Limb (tissue), 2 donors: ENCODE measurements at regions not wholly inside any gene's neighbourhood (a gene's known extent, or its start where the extent isn't known, plus 50 kb on each side); places are given as distances from the start of the nearest gene placed in this dataset.
"Not testable (repeated sequence)": the region's sequence is repeated elsewhere in the genome, so short reads cannot be mapped to it uniquely, and the experiment has no call there.

Source experiments
- DNase-seq, 2 donors: peaks; one replicate each; pipeline ENCODE4 v3.0.0-alpha.2; 2016; ENCODE audit errors: extremely low spot score in 2 of 2

GRCh38 chr2:199216253-199216652 lies 241.5 kb downstream of the SATB2 start:
- no peak for DNase-seq

GRCh38 chr2:199207011-199207410 lies 250.7 kb downstream of the SATB2 start:
- no peak for DNase-seq

GRCh38 chr2:199206536-199206935 lies 251.2 kb downstream of the SATB2 start:
- DNase-seq, result no peak

GRCh38 chr2:199202964-199203363 lies 254.8 kb downstream of the SATB2 start:
- DNase-seq, result no peak

- no peak for DNase-seq
Observed at GRCh38 chr2:199201539-199201938, 256.2 kb downstream of the SATB2 start.

GRCh38 chr2:199199797-199200196 lies 257.9 kb downstream of the SATB2 start:
- no peak for DNase-seq

- no peak for DNase-seq
Observed at GRCh38 chr2:199197448-199197847, 260.3 kb downstream of the SATB2 start.

- DNase-seq, result no peak
Observed at GRCh38 chr2:199196686-199197085, 261.1 kb downstream of the SATB2 start.

GRCh38 chr2:199195927-199196502 lies 261.7 kb downstream of the SATB2 start:
- no peak for DNase-seq

GRCh38 chr2:199191461-199191860 lies 266.3 kb downstream of the SATB2 start:
- DNase-seq, result no peak

GRCh38 chr2:199189229-199189628 lies 268.5 kb downstream of the SATB2 start:
- no peak for DNase-seq

GRCh38 chr2:199186301-199186751 lies 271.4 kb downstream of the SATB2 start:
- no peak for DNase-seq

GRCh38 chr2:199185174-199185573 lies 272.6 kb downstream of the SATB2 start:
- DNase-seq, result not testable (repeated sequence)

GRCh38 chr2:199163613-199164458 lies 293.9 kb downstream of the SATB2 start:
- DNase-seq, result no peak

GRCh38 chr2:199160677-199161465 lies 296.9 kb downstream of the SATB2 start:
- no peak for DNase-seq

- DNase-seq, result no peak
Observed at GRCh38 chr2:199160081-199160480, 297.7 kb downstream of the SATB2 start.

- no peak for DNase-seq
Observed at GRCh38 chr2:199148076-199148845, 309.5 kb downstream of the SATB2 start.

- no peak for DNase-seq
Observed at GRCh38 chr2:199147216-199147615, 310.5 kb downstream of the SATB2 start.

GRCh38 chr2:199144546-199144945 lies 313.2 kb downstream of the SATB2 start:
- DNase-seq, result no peak

- no peak for DNase-seq
Observed at GRCh38 chr2:199144036-199144435, 313.7 kb downstream of the SATB2 start.

- DNase-seq, result no peak
Observed at GRCh38 chr2:199136681-199137080, 321.1 kb downstream of the SATB2 start.
